SJCRH30 (cell line): ENCODE measurements at regions not wholly inside any gene's neighbourhood (a gene's known extent, or its start where the extent isn't known, plus 50 kb on each side); places are given as distances from the start of the nearest gene placed in this dataset.

ENCODE experiments used
- DNase-seq, 2 experiments: peaks; one replicate each; pipeline ENCODE4 v3.0.0-alpha.2; 2015 to 2020
- H3K27ac ChIP-seq: fragments of 250-450 bp; sonication (Bioruptor Pico); 2 replicates; pipeline ENCODE4 v1.5.1; 2020; ENCODE audit warnings: mild to moderate bottlenecking, moderate library complexity
- H3K27me3 ChIP-seq: fragments of 250-450 bp; sonication (Bioruptor Pico); 2 replicates; pipeline ENCODE4 v1.5.1; 2020; ENCODE audit warnings: mild to moderate bottlenecking, moderate library complexity
- H3K36me3 ChIP-seq: fragments of 250-450 bp; sonication (Bioruptor Pico); 2 replicates; pipeline ENCODE4 v1.5.1; 2020; ENCODE audit warnings: mild to moderate bottlenecking, moderate library complexity
- H3K4me1 ChIP-seq: fragments of 250-450 bp; sonication (Bioruptor Pico); 2 replicates; pipeline ENCODE4 v1.5.1; 2020; ENCODE audit warnings: mild to moderate bottlenecking, moderate library complexity
- H3K4me3 ChIP-seq: fragments of 250-450 bp; sonication (Bioruptor Pico); 2 replicates; pipeline ENCODE4 v1.5.1; 2020; ENCODE audit warnings: mild to moderate bottlenecking, moderate library complexity
- H3K9me3 ChIP-seq: fragments of 250-450 bp; sonication (Bioruptor Pico); replicated peaks from 2 replicates; pipeline ENCODE4 v1.5.1; 2020; ENCODE audit warnings: mild to moderate bottlenecking, moderate library complexity

GRCh38 chr6:170031684-170032121 lies 259.2 kb downstream of the DLL1 start:
- Histone ChIP-seq H3K4me3 (no peak overlapping the region), H3K36me3 (no peaks in the 10 kb centered on the region), H3K27me3 (no peaks in the 10 kb centered on the region), H3K9me3 (no peaks in the 10 kb centered on the region), H3K4me1 (no peaks in the 10 kb centered on the region), H3K27ac (no peak overlapping the region)
- DNase-seq = no peak

GRCh38 chr6:170030821-170031471 lies 259.9 kb downstream of the DLL1 start:
- H3K27ac ChIP-seq = no peak overlapping the region
- H3K9me3 ChIP-seq = no peaks in the 10 kb centered on the region
- H3K36me3 ChIP-seq = no peaks in the 10 kb centered on the region
- H3K4me3 ChIP-seq = no peak overlapping the region
- no peak for DNase-seq
- no peaks in the 10 kb centered on the region for H3K27me3 ChIP-seq
- H3K4me1 ChIP-seq = no peaks in the 10 kb centered on the region

GRCh38 chr6:170030284-170030815 lies 260.5 kb downstream of the DLL1 start:
- Histone ChIP-seq H3K9me3 (no peaks in the 10 kb centered on the region), H3K4me1 (no peaks in the 10 kb centered on the region), H3K27me3 (no peaks in the 10 kb centered on the region), H3K27ac (no peak overlapping the region), H3K4me3 (no peak overlapping the region), H3K36me3 (no peaks in the 10 kb centered on the region)
- no peak for DNase-seq

- H3K36me3 ChIP-seq = no peaks in the 10 kb centered on the region
- H3K9me3 ChIP-seq = no peaks in the 10 kb centered on the region
- no peaks in the 10 kb centered on the region for H3K27me3 ChIP-seq
- no peaks in the 10 kb centered on the region for H3K4me1 ChIP-seq
- H3K27ac ChIP-seq = no peak overlapping the region
- no peak for DNase-seq
- H3K4me3 ChIP-seq = no peak overlapping the region
Measured at GRCh38 chr6:170029416-170030283, 261.2 kb downstream of the DLL1 start.

GRCh38 chr6:170028629-170029345 lies 262.1 kb downstream of the DLL1 start:
- no peak overlapping the region for H3K4me3 ChIP-seq
- no peaks in the 10 kb centered on the region for H3K36me3 ChIP-seq
- no peak for DNase-seq
- H3K27ac ChIP-seq = no peak overlapping the region
- H3K4me1 ChIP-seq = no peaks in the 10 kb centered on the region
- no peaks in the 10 kb centered on the region for H3K27me3 ChIP-seq
- H3K9me3 ChIP-seq = no peaks in the 10 kb centered on the region

GRCh38 chr6:170027647-170028043 lies 263.2 kb downstream of the DLL1 start:
- no peak for DNase-seq
- H3K27ac ChIP-seq = no peak overlapping the region

GRCh38 chr6:170026751-170027646 lies 263.9 kb downstream of the DLL1 start:
- H3K9me3 ChIP-seq = no peaks in the 10 kb centered on the region
- H3K4me3 ChIP-seq = no peak overlapping the region
- H3K4me1 ChIP-seq = no peaks in the 10 kb centered on the region
- no peak overlapping the region for H3K27ac ChIP-seq
- no peaks in the 10 kb centered on the region for H3K27me3 ChIP-seq
- no peaks in the 10 kb centered on the region for H3K36me3 ChIP-seq
- no peak for DNase-seq

More at GRCh38 chr6:170027647-170028043, 263.2 kb downstream of the DLL1 start:
- Histone ChIP-seq H3K4me1 (no peaks in the 10 kb centered on the region), H3K4me3 (no peak overlapping the region), H3K36me3 (no peaks in the 10 kb centered on the region), H3K27me3 (no peaks in the 10 kb centered on the region), H3K9me3 (no peaks in the 10 kb centered on the region)

GRCh38 chr6:170025935-170026750 lies 264.7 kb downstream of the DLL1 start:
- H3K27ac ChIP-seq = no peak overlapping the region
- no peaks in the 10 kb centered on the region for H3K4me1 ChIP-seq
- no peaks in the 10 kb centered on the region for H3K9me3 ChIP-seq
- no peaks in the 10 kb centered on the region for H3K36me3 ChIP-seq
- no peaks in the 10 kb centered on the region for H3K27me3 ChIP-seq
- no peak for DNase-seq
- H3K4me3 ChIP-seq = no peak overlapping the region

- no peaks in the 10 kb centered on the region for H3K9me3 ChIP-seq
- DNase-seq = no peak
- no peak overlapping the region for H3K27ac ChIP-seq
- no peaks in the 10 kb centered on the region for H3K36me3 ChIP-seq
- H3K27me3 ChIP-seq = no peaks in the 10 kb centered on the region
- no peaks in the 10 kb centered on the region for H3K4me1 ChIP-seq
- H3K4me3 ChIP-seq = no peak overlapping the region
Measured at GRCh38 chr6:170025341-170025911, 265.5 kb downstream of the DLL1 start.

GRCh38 chr6:170024940-170025339 lies 265.9 kb downstream of the DLL1 start:
- Histone ChIP-seq H3K4me1 (no peaks in the 10 kb centered on the region), H3K27me3 (no peaks in the 10 kb centered on the region), H3K36me3 (no peaks in the 10 kb centered on the region), H3K4me3 (no peak overlapping the region), H3K9me3 (no peaks in the 10 kb centered on the region), H3K27ac (no peak overlapping the region)
- DNase-seq = no peak

GRCh38 chr6:170023620-170024521 lies 267.0 kb downstream of the DLL1 start:
- H3K4me3 ChIP-seq = no peak overlapping the region
- no peak for DNase-seq
- H3K4me1 ChIP-seq = no peaks in the 10 kb centered on the region
- H3K27me3 ChIP-seq = no peaks in the 10 kb centered on the region
- H3K36me3 ChIP-seq = no peaks in the 10 kb centered on the region
- no peak overlapping the region for H3K27ac ChIP-seq
- no peaks in the 10 kb centered on the region for H3K9me3 ChIP-seq

- DNase-seq = no peak
- Histone ChIP-seq H3K9me3 (no peaks in the 10 kb centered on the region), H3K27me3 (no peaks in the 10 kb centered on the region), H3K4me1 (no peaks in the 10 kb centered on the region), H3K36me3 (no peaks in the 10 kb centered on the region), H3K4me3 (no peak overlapping the region), H3K27ac (no peak overlapping the region)
Measured at GRCh38 chr6:170022827-170023619, 267.9 kb downstream of the DLL1 start.
